MCF 10A (cell line): ENCODE measurements at regions not wholly inside any gene's neighbourhood (a gene's known extent, or its start where the extent isn't known, plus 50 kb on each side); places are given as distances from the start of the nearest gene placed in this dataset.

Source experiments
- BruUV-seq: library from RNA; stranded (reverse); fragments of 400-500 nt; replicated peaks from 2 replicates; lab custom pipeline; 2021; lab: Mats Ljungman, UMichigan
- CTCF ChIA-PET: fragments of 300-600 bp; sonication (Branson Sonifier 250); formaldehyde crosslinking; extraction: SDS; loops from one replicate; lab custom pipeline; 2021; ENCODE audit warnings: antibody characterized with exemption, inconsistent platforms; lab: Yijun Ruan, JAX
- POLR2A ChIA-PET: fragments of 300-600, 350-650 bp; sonication (Branson Sonifier 250); formaldehyde crosslinking; extraction: SDS; loops from one replicate; lab custom pipeline; 2020; ENCODE audit warnings: antibody characterized with exemption, inconsistent platforms; lab: Yijun Ruan, JAX
- DNase-seq: peaks from one replicate; pipeline ENCODE4 v3.0.0-alpha.2; 2018; ENCODE audit not compliant: unreplicated experiment
- H3K27ac Mint-ChIP-seq: one replicate; pipeline ENCODE4 v1.8.0; 2022; ENCODE audit warnings: mild to moderate bottlenecking, low read depth, mixed read lengths; ENCODE audit not compliant: unreplicated experiment
- H3K27me3 Mint-ChIP-seq: one replicate; pipeline ENCODE4 v1.8.0; 2022; ENCODE audit warnings: mixed read lengths; ENCODE audit not compliant: insufficient read depth, unreplicated experiment
- H3K36me3 Mint-ChIP-seq: one replicate; pipeline ENCODE4 v1.8.0; 2022; ENCODE audit warnings: mild to moderate bottlenecking, moderate library complexity, mixed read lengths; ENCODE audit not compliant: insufficient read depth, unreplicated experiment
- H3K4me1 Mint-ChIP-seq: one replicate; pipeline ENCODE4 v1.8.0; 2022; ENCODE audit warnings: mixed read lengths; ENCODE audit not compliant: insufficient read depth, unreplicated experiment
- H3K4me3 Mint-ChIP-seq: one replicate; pipeline ENCODE4 v1.8.0; 2022; ENCODE audit warnings: mild to moderate bottlenecking, moderate library complexity, mixed read lengths; ENCODE audit not compliant: unreplicated experiment
- H3K9me3 Mint-ChIP-seq: one replicate; pipeline ENCODE4 v1.8.0; 2022; ENCODE audit warnings: mixed read lengths; ENCODE audit not compliant: unreplicated experiment
- intact Hi-C: fragments of 100-400 bp; cut with micrococcal nuclease; formaldehyde crosslinking; loops from 2 replicates; pipeline ENCODE4 v1.14.1; 2022
- TF ChIP-seq, protein P1 (sequence below): fragments of 200-600 bp; IDR thresholded peaks from one replicate; pipeline ENCODE4 v1.8.0; 2022; ENCODE audit warnings: antibody characterized with exemption, mild to moderate bottlenecking; ENCODE audit not compliant: unreplicated experiment

DNA sequence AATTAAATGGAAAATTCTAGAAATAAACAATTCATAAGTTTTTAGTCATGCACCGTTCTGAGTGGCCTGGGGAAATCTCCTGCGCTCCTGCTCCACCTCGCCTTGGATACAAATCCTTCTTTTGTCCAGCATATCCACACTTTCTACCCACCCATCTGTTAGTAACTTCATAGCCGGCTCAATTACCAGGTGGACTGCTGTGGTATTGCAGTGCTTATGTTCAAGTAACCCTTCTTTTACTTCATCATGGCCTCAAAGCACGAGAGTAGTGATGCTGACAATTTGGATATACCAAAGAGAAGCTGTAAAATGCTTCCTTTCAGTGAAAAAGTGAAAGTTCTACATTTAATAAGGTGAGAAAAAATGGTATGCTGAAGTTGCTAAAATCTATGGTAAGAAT lies 142.3 kb upstream of the CHL1 start:
- ChIA-PET CTCF (interaction anchor here (0.9 kb wide), 1 partner anchor 302 kb away, joined by 3 read pairs; no protein-coding TSS in a partner anchor), POLR2A (no interaction called here)
- no TSS peak for BruUV-seq
- DNase-seq = no peak
- Mint-ChIP-seq H3K4me3 (no peak overlapping the region), H3K4me1 (no peaks in the 10 kb centered on the region), H3K9me3 (no peaks in the 10 kb centered on the region), H3K27ac (no peak overlapping the region), H3K36me3 (no peaks in the 10 kb centered on the region), H3K27me3 (no peaks in the 10 kb centered on the region)
- TF ChIP-seq, protein P1, sequence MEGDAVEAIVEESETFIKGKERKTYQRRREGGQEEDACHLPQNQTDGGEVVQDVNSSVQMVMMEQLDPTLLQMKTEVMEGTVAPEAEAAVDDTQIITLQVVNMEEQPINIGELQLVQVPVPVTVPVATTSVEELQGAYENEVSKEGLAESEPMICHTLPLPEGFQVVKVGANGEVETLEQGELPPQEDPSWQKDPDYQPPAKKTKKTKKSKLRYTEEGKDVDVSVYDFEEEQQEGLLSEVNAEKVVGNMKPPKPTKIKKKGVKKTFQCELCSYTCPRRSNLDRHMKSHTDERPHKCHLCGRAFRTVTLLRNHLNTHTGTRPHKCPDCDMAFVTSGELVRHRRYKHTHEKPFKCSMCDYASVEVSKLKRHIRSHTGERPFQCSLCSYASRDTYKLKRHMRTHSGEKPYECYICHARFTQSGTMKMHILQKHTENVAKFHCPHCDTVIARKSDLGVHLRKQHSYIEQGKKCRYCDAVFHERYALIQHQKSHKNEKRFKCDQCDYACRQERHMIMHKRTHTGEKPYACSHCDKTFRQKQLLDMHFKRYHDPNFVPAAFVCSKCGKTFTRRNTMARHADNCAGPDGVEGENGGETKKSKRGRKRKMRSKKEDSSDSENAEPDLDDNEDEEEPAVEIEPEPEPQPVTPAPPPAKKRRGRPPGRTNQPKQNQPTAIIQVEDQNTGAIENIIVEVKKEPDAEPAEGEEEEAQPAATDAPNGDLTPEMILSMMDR = no peak
- intact Hi-C loops = no loop called here

DNA sequence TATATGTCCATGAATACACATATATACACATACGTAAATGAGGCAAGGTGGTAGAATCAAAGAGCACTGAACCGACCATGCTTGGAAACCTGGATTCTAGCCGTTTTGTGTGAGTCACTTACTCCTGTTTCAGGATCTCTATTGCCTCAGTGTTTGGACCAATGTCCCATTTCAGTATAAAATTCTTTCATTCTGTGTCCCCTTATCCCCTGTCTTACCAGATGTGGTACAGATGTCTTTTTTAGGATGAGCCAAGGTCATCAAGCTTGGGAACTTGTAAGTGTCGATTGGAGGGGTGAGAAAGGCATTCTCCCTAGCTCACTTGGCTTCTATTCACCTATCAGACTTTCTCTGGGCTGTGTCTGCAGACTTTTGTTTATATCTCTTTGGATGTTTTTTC lies 139.9 kb upstream of the CHL1 start:
- no TSS peak for BruUV-seq

DNA sequence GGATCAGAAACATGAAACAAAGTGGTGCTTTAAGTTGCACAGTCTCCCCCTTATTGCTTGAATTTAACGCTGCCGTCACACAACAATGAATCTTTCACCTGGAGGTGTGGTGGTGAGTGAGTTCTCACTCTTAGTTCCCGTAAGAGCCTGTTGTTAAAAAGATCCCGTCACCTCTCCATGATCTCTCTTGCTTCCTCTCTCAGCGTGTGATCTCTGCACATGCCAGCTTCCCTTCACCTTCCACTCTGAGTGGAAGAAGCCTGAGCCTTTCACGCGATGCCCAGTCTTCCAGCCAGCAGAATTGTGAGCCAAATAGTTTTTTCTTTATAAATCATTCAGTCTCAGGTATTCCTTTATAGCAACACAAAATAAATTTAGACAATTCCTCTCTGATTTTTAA lies 136.7 kb upstream of the CHL1 start:
- H3K27ac Mint-ChIP-seq = no peak overlapping the region
- POLR2A ChIA-PET = no interaction called here
- no TSS peak for BruUV-seq
- TF ChIP-seq, protein P1 = no peak
- no peaks in the 10 kb centered on the region for H3K36me3 Mint-ChIP-seq
- no peak for DNase-seq
- intact Hi-C loops = no loop called here
- CTCF ChIA-PET = interaction anchor here (0.8 to 1.6 kb wide), 2 partner anchors 210 to 294 kb away, joined by 3 to 4 read pairs; no protein-coding TSS in a partner anchor
- peaks cover 11% of the 10 kb centered on the region for H3K27me3 Mint-ChIP-seq
- H3K4me3 Mint-ChIP-seq = no peak overlapping the region
- peaks cover 9% of the 10 kb centered on the region for H3K4me1 Mint-ChIP-seq
- no peaks in the 10 kb centered on the region for H3K9me3 Mint-ChIP-seq

More for the DNA sequence above, 139.9 kb upstream of the CHL1 start:
- intact Hi-C loops = no loop called here
- TF ChIP-seq, protein P1 = no peak
- H3K27ac Mint-ChIP-seq = no peak overlapping the region
- no peaks in the 10 kb centered on the region for H3K36me3 Mint-ChIP-seq
- no peak overlapping the region for H3K4me3 Mint-ChIP-seq
- no peak for DNase-seq
- ChIA-PET CTCF (interaction anchor here (1.0 kb wide), 1 partner anchor 297 kb away, joined by 3 read pairs; no protein-coding TSS in a partner anchor), POLR2A (no interaction called here)
- H3K4me1 Mint-ChIP-seq = peaks cover 4% of the 10 kb centered on the region
- H3K9me3 Mint-ChIP-seq = no peaks in the 10 kb centered on the region
- peaks cover 11% of the 10 kb centered on the region for H3K27me3 Mint-ChIP-seq

DNA sequence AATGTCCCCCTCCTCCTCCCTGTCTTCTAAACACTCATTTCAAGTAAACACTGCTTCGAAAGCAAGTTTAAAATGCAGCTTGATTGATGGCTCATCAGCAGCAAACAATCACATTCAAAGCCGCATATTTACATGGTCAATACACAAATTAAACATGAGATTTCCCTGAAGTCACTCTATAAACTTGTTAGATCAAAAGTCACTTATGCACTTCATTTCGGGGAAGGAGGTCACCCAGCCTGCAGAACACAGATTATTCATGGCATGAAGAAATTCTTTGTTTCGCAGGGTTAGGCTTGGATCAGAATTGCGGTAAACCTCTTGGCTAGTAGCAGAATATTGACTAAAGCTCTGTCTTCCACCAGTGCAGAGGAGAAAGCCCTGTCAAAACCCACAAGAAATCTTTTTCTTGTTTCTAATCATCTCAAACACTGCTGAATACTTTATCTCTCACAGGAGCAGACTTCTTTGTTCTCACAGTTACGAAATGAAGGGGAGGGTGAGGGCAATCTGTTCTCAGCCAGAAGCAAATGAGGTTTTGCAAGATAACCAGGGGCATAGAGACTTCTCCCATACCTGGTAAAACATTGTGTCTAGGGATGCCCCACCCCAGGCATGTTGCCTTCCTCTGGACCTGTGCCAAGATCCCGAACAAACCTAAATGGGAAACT lies 133.3 kb upstream of the CHL1 start:
- DNase-seq = peak; percentile 60
- Mint-ChIP-seq H3K4me3 (peak overlapping the region; percentile 36), H3K27ac (no peak overlapping the region), H3K9me3 (no peaks in the 10 kb centered on the region), H3K4me1 (peaks cover 9% of the 10 kb centered on the region), H3K27me3 (peaks cover 11% of the 10 kb centered on the region), H3K36me3 (no peaks in the 10 kb centered on the region)
- ChIA-PET CTCF (interaction anchor here (0.6 kb wide), 1 partner anchor 266 kb away, joined by 3 read pairs; no protein-coding TSS in a partner anchor), POLR2A (interaction anchor here (0.7 to 1.0 kb wide), 3 partner anchors 8 to 17 kb away, joined by 3 to 4 read pairs (median 3); no protein-coding TSS in a partner anchor)
- no TSS peak for BruUV-seq
- intact Hi-C loops = no loop called here
- TF ChIP-seq, protein P1 = no peak
